Neural cell (in vitro differentiated cells): ENCODE measurements at regions not wholly inside any gene's neighbourhood (a gene's known extent, or its start where the extent isn't known, plus 50 kb on each side); places are given as distances from the start of the nearest gene placed in this dataset.

Source experiments
- CTCF ChIP-seq: fragments of 450-650 bp; IDR thresholded peaks from 2 replicates; pipeline ENCODE4 v1.5.1; 2014; ENCODE audit warnings: antibody characterized with exemption, mild to moderate bottlenecking, moderate library complexity; ENCODE audit not compliant: poor library complexity, severe bottlenecking
- EP300 ChIP-seq: fragments of 450-650 bp; conservative IDR thresholded peaks from 2 replicates; pipeline ENCODE4 v1.6.1; 2014; ENCODE audit warnings: antibody characterized with exemption, mild to moderate bottlenecking, moderate library complexity; ENCODE audit not compliant: poor library complexity, severe bottlenecking
- EZH2 ChIP-seq: fragments of 200-600, 300-800 bp; shearing (Covaris generic), sonication (generic); IDR thresholded peaks from 2 replicates; pipeline ENCODE4 v1.6.1; 2014; ENCODE audit warnings: antibody characterized with exemption, low read length, borderline replicate concordance, mild to moderate bottlenecking; ENCODE audit not compliant: insufficient read depth, poor library complexity, severe bottlenecking
- POLR2AphosphoS5 ChIP-seq: IDR thresholded peaks from 2 replicates; pipeline ENCODE4 v1.6.1; 2012
- RAD21 ChIP-seq: fragments of 450-650 bp; conservative IDR thresholded peaks from 2 replicates; pipeline ENCODE4 v1.6.1; 2014; ENCODE audit warnings: antibody characterized with exemption, mild to moderate bottlenecking, moderate library complexity
- SMC3 ChIP-seq: fragments of 450-650 bp; conservative IDR thresholded peaks from 2 replicates; pipeline ENCODE4 v1.6.1; 2014; ENCODE audit warnings: antibody characterized with exemption, mild to moderate bottlenecking, moderate library complexity; ENCODE audit not compliant: poor library complexity
- TAF1 ChIP-seq: IDR thresholded peaks from 2 replicates; pipeline ENCODE4 v1.6.1; 2012; ENCODE audit warnings: low read depth

GRCh38 chr6:84635081-84635761 is 129.2 kb downstream of the TBX18 start:
- TF ChIP-seq EZH2 (no peak), RAD21 (no peak), CTCF (no peak), TAF1 (no peak), POLR2AphosphoS5 (no peak), EP300 (no peak), SMC3 (no peak)
